Glomerular visceral epithelial cell (primary cell): ENCODE measurements at regions not wholly inside any gene's neighbourhood (a gene's known extent, or its start where the extent isn't known, plus 50 kb on each side); places are given as distances from the start of the nearest gene placed in this dataset.

Experiments used
- DNase-seq: peaks from one replicate; pipeline ENCODE4 v3.0.0-alpha.2; 2016; ENCODE audit errors: extremely low spot score

DNA sequence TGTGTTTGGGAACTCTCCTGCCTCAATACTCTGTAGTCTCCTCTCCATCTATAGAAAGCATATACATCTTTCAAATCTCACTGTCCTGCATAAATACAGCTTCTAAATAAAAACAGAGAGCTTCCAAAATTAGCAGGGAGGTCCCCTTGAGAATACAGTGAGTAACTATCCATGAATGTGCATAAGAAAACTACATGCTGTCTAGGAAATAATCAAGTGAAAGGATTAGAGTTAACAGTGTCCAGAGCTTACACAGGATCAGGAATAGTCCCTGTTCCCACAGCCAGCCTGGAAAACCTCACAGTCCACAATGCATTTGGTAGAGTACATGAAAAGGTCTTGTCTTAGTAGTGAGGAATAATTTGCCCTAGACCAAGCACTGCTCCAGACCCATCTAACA lies 123.0 kb upstream of the POU3F2 start:
- no peak for DNase-seq

DNA sequence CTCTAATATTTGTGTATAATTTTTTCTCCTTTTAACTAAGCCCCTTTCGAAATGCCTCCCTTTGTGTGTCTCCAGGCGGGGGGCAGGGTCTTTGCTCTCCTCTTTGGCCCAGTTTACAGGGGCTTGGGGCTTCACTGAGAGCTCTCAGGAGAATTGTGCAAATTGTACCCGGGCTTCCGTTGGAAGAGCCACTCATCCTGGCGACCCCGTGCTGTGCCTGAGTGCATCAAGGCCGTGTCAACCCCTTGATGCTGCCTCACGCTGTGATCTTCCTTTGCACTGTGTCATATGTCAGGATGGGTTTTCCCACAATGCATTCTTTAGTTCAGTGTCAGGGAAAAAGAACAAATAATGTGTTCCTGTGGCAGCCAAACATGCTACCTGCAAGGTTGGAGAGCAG lies 118.0 kb upstream of the POU3F2 start:
- DNase-seq, result no peak

DNA sequence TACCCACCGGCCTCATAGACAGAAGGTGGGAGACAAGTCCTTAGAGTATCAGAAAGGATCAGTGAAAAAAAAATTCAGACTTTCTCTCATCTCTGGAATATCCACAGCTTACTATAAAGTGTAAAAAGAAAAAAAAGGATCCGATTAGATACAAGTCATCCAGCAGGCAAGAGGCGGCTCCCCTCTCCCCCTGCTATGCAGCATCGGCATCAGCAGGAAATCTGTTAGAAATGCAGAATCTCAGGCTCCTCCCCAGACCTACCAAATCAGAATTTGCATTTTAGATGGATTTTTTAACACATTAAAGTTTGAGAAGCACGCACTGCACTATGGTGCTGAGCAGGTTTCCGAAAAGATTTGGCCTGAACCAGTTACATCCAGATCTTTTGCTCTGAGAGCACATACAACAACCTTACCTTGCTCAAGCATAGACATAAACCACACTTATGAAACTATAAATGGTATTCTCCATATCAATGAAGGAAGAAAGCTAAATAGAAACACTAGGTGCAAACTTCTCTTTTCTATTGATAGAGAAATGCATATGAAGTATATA lies 117.0 kb upstream of the POU3F2 start:
- DNase-seq, result no peak

DNA sequence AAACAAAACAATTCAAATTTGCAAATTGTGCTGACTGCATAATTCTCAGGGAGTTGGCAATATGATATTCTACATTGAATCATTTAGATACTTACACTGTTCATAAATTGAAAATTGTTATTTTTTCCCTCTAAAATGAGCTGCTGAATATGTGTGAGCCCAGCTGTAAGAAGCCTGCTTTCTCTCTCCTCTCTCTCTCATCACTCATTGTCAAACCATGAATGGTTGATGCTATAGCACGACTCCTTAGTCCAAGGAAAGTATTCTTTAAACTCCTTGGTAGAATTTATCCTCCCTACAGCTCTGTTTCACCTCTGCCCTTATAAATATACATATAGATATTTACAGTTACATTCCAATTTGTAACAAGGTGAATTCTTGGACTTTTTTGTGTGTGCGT lies 116.4 kb upstream of the POU3F2 start:
- DNase-seq, result no peak

DNA sequence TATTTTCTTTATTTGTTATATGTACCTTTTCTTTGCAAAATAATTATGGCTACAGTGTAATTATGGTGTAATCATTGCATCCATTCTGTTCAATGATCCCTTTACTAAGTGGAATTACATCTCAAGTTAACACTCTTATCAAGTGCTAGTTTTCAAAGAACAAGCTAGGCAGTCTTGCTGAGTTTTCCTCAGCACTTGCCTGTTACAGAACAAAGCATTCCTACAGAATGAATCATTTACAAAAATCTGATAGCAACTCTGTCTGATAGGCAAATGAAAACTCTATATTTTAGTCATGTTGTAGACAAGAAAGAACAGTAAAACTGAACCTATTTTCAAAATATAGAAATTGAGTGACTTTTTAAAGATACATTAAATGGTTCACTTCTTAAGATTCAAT lies 109.8 kb upstream of the POU3F2 start:
- DNase-seq, result no peak

DNA sequence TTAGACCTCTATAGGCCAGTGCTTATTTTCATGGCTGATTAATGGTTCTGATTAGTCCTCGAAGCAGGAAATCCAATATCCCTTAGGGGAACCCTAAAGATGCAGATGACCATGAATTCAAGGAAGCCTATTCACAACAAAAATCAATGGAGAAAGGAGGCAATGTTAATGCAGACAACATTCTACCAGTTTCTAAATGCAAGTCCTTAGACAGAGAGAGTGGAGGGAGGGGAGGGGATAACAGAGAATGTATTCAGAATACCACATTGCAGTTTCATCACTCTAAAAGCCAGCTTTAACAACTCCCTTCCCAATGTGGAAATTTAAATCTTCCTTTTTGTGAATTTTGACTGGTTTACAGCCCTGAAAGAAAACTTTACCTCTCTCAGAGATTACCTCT lies 87.1 kb upstream of the POU3F2 start:
- DNase-seq, result no peak

DNA sequence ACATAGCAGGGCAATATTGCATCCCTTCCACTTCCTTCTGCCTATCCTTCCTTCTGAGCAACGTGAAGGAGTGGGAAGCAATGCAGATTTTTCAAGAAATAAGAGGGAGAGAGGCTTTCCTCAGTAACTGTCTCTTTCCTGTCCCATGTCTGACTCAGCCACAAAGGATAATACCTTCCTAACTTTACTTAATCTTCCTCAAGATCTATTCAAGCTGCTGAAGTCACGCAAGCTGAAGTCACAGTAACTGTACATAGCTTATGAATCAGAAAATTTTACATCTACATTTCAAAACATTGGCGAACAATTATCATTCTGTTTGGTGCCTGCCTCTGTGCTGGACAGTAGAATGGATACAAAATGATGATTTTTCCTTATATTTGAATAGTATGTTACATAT lies 86.4 kb upstream of the POU3F2 start:
- DNase-seq, result no peak

DNA sequence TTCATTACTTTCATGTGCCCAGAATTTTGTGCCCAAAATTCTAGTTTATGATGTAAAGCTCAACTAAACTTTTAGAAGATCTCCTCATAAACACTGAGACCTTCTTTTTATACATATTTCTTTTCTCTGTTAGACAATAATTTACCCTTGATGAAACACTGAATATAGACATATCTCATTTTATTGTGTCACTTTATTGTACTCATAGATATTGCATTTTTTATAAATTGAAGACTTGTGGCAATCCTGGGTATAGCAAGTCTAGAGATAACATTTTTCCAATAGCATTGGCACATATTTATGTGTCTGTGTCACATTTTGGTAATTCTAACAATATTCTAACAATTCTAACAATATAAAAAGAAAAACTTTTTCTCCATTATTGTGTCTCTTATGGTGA lies 74.9 kb upstream of the POU3F2 start:
- no peak for DNase-seq

DNA sequence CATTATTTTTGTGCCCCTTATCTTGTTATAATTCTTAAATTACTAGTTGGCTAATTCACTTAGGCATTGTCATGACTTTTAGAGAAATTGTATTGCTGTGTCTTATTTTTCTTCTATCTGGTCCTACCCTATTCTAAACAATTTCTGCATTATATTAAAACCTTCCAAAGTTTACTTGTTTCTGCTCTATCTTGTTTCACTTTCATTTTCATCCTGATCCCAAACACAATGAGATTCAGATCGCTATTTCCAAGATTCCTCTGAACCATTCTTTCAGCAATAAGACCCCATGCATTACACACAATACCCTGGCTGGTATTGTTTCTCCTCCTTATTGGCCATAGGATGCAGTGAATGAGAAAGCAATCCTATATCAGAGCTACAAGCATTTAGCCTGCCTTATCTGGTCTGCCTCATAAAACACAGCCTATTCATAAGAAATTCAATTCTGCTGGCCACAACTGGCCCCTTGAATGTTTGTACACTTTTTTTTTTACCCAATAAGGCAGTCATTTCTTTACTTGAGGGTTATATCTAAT lies 69.9 kb upstream of the POU3F2 start:
- no peak for DNase-seq

DNA sequence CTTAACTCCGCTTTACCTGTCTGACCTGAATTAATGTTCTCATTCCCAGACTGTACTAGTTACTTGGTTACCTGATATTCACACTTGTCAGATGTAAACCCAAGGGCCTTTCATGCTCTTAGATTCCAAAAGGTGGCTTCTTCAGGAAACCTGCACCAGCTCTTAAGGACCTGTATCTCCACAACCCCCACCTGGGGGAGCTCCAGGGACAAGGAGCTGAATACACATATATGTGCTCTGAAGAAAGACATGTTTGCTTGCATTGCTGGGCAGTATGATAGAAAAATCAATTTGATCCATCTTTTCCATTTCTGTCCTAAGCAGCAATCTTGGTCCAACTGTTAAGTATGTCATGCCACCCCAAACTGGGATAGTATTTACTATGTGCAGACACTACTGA lies 64.8 kb upstream of the POU3F2 start:
- peak; percentile 17 for DNase-seq

DNA sequence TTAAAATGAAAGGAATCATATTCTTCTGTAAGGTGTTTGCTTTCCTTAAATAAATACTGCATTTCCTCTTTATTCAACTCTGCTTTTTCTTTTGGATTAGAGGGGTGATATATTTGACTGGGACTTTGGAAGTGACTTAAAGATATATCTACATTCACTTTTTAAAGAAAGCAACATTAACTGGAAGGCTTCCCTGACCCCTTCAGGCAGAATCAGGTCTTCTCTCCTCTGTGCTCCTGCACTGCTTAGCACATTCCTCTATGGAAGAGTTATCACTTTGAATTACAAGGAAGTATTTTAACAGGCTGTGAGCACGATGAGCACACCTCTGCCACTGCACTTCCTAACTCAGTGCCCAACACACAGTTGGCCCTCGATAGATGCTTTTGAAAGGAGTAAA lies 59.2 kb upstream of the POU3F2 start:
- DNase-seq, result no peak

DNA sequence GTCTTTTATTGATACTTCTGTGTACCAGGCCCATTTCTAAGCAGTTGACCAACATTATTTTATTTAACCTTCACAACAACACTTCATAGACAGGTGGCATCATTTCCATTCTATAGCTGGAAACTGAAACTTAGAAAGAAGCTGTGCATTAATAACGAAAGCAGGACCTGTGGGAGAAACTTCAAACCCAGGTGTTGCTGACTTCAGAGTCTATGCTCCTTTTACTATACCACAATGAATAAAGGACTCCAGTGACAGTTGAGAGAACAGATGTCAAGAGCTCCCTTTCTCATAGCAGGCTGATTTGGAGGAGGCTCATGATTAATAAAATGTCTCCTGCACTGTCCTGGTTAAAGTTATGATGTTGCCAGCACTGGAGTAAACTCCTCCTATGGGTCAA lies 56.6 kb upstream of the POU3F2 start:
- DNase-seq, result no peak

DNA sequence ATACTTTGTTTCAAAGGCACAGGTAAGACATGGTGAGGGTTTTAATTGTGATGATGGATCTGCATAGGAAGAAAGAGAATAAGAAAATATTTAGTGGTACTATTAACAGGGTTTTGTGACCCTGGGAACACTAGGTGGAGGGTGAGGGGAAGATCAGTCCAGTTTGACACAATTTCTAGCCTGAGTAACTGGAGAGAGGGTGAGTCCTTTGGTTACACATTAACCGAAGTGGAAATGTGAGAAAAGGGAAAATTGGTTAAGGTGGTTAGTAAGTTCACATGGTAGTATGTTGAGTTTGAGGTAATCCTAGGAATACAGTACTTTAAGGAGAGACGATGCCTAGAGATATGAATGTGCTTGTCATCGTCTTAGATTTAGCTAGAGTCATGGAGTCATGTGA lies 54.8 kb upstream of the POU3F2 start:
- DNase-seq, result no peak

DNA sequence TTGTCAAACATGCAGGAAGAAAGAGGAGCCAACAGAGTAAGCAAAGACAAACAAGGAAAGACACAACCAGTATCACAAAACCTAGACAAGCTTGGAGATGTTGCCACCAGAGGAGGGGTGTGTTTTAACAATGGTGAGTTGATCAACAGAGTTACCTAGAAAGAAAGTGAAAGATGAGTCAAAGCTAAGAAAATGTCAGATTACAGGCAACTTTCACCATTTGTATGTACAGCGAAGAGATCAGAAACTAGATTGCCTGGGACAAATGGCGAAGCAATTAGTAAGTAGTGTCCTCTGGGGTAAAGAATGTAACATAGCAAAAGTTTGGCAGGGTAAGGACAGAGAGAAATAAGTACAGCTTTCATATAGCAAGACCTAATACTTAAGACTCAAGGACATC lies 51.6 kb upstream of the POU3F2 start:
- DNase-seq, result no peak

DNA sequence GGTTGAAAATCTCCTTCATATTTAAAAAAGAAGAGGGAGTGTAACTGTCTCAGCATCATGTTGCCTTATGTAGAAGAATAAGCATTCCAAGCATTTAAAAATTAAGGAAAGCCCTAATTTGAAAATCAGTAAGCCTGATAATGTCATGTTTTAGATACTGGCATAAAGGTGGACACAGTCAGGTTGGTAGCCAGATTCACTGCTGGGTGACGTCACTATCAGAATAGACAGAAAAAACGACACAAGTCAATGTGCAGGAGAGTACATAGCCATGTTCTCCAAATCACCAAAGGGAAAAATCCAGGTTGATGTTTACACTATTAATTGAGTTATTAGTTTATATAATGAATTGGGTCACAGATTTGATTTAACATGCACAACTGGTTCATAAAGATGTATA lies 50.8 kb upstream of the POU3F2 start:
- no peak for DNase-seq
